Calu3 (cell line): ENCODE measurements at regions not wholly inside any gene's neighbourhood (a gene's known extent, or its start where the extent isn't known, plus 50 kb on each side); places are given as distances from the start of the nearest gene placed in this dataset.

ENCODE experiments used
- BruUV-seq: library from RNA; stranded (reverse); fragments of 400-500 nt; replicated peaks from 2 replicates; lab custom pipeline; 2021; lab: Mats Ljungman, UMichigan
- CTCF ChIA-PET: fragments of 300-600 bp; sonication (Branson Sonifier 250); formaldehyde crosslinking; loops from one replicate; lab custom pipeline; 2022; ENCODE audit warnings: antibody characterized with exemption; lab: Charles Lee
- DNase-seq: peaks from one replicate; pipeline ENCODE4 v3.0.0; 2022
- H3K27ac Mint-ChIP-seq: one replicate; pipeline ENCODE4 v1.8.0; 2022; ENCODE audit warnings: mixed read lengths; ENCODE audit not compliant: unreplicated experiment
- H3K27me3 Mint-ChIP-seq: one replicate; pipeline ENCODE4 v1.8.0; 2022; ENCODE audit warnings: mixed read lengths; ENCODE audit not compliant: unreplicated experiment
- H3K36me3 Mint-ChIP-seq: one replicate; pipeline ENCODE4 v1.8.0; 2022; ENCODE audit warnings: mild to moderate bottlenecking, moderate library complexity, mixed read lengths; ENCODE audit not compliant: insufficient read depth, unreplicated experiment
- H3K4me1 Mint-ChIP-seq: one replicate; pipeline ENCODE4 v1.8.0; 2022; ENCODE audit warnings: mild to moderate bottlenecking, low read depth, mixed read lengths; ENCODE audit not compliant: unreplicated experiment
- H3K4me3 Mint-ChIP-seq: one replicate; pipeline ENCODE4 v1.8.0; 2022; ENCODE audit warnings: mild to moderate bottlenecking, low read depth, moderate library complexity, mixed read lengths; ENCODE audit not compliant: unreplicated experiment
- H3K9me3 Mint-ChIP-seq: one replicate; pipeline ENCODE4 v1.8.0; 2022; ENCODE audit warnings: low read depth, mixed read lengths; ENCODE audit not compliant: unreplicated experiment
- CTCF ChIP-seq: fragments of 200-600 bp; IDR thresholded peaks from one replicate; pipeline ENCODE4 v1.8.0; 2022; ENCODE audit warnings: antibody characterized with exemption; ENCODE audit not compliant: unreplicated experiment
- intact Hi-C: fragments of 100-400 bp; cut with micrococcal nuclease; formaldehyde crosslinking; loops from one replicate; pipeline ENCODE4 v1.10.0; 2022; ENCODE audit not compliant: unreplicated experiment

GRCh38 chr6:105781915-105782314 lies 304.2 kb upstream of the PRDM1 start:
- no peak for TF ChIP-seq CTCF
- no TSS peak for BruUV-seq
- Mint-ChIP-seq H3K36me3 (peaks cover 4% of the 10 kb centered on the region), H3K4me3 (no peak overlapping the region), H3K27ac (peak overlapping the region; percentile 73), H3K4me1 (peaks cover 51% of the 10 kb centered on the region), H3K27me3 (no peaks in the 10 kb centered on the region), H3K9me3 (peaks cover 3% of the 10 kb centered on the region)
- DNase-seq, result no peak
- intact Hi-C loops, result no loop called here
- CTCF ChIA-PET, result interaction anchor here (0.6 to 1.3 kb wide), 2 partner anchors 10 to 807 kb away, joined by 4 read pairs; no protein-coding TSS in a partner anchor

GRCh38 chr6:105781248-105781647 lies 304.9 kb upstream of the PRDM1 start:
- Mint-ChIP-seq H3K9me3 (peaks cover 3% of the 10 kb centered on the region), H3K27me3 (no peaks in the 10 kb centered on the region), H3K27ac (peak overlapping the region; percentile 73), H3K4me3 (no peak overlapping the region), H3K4me1 (peaks cover 51% of the 10 kb centered on the region), H3K36me3 (peaks cover 4% of the 10 kb centered on the region)
- no TSS peak for BruUV-seq
- DNase-seq, result peak; percentile 55
- no peak for TF ChIP-seq CTCF
- intact Hi-C loops, result no loop called here
- CTCF ChIA-PET, result interaction anchor here (0.6 to 1.3 kb wide), 3 partner anchors 10 to 807 kb away, joined by 3 to 4 read pairs (median 4); no protein-coding TSS in a partner anchor

GRCh38 chr6:105780146-105780860 lies 305.8 kb upstream of the PRDM1 start:
- CTCF ChIA-PET, result no interaction called here
- H3K27me3 Mint-ChIP-seq, result no peaks in the 10 kb centered on the region
- DNase-seq, result peak; percentile 30

GRCh38 chr6:105779110-105779509 lies 307.0 kb upstream of the PRDM1 start:
- no peak for DNase-seq
- Mint-ChIP-seq H3K36me3 (peaks cover 4% of the 10 kb centered on the region), H3K27ac (no peak overlapping the region), H3K9me3 (peaks cover 4% of the 10 kb centered on the region), H3K4me3 (no peak overlapping the region), H3K4me1 (peaks cover 34% of the 10 kb centered on the region), H3K27me3 (no peaks in the 10 kb centered on the region)
- intact Hi-C loops, result no loop called here
- TF ChIP-seq CTCF, result no peak
- no TSS peak for BruUV-seq
- CTCF ChIA-PET, result no interaction called here

More at GRCh38 chr6:105780146-105780860, 305.8 kb upstream of the PRDM1 start:
- TF ChIP-seq CTCF, result no peak
- H3K36me3 Mint-ChIP-seq, result peaks cover 4% of the 10 kb centered on the region
- peaks cover under 1% of the 10 kb centered on the region for H3K9me3 Mint-ChIP-seq
- peaks cover 44% of the 10 kb centered on the region for H3K4me1 Mint-ChIP-seq
- intact Hi-C loops, result no loop called here
- H3K4me3 Mint-ChIP-seq, result no peak overlapping the region
- BruUV-seq, result no TSS peak
- H3K27ac Mint-ChIP-seq, result peak overlapping the region; percentile 73
